Suppressor macrophage treated with lipopolysaccharide for 1 hour (primary cell): ENCODE measurements at regions not wholly inside any gene's neighbourhood (a gene's known extent, or its start where the extent isn't known, plus 50 kb on each side); places are given as distances from the start of the nearest gene placed in this dataset.
A peak's percentile ranks its signal among the peaks of the same experiment; 100 is the strongest.
"Not testable (repeated sequence)": the region's sequence is repeated elsewhere in the genome, so short reads cannot be mapped to it uniquely, and the experiment has no call there.

Source experiments
- DNase-seq, 3 donors: peaks; one replicate each; pipeline ENCODE4 v3.0.0-alpha.2; 2020 to 2022

- no peak for DNase-seq
Observed at GRCh38 chr2:129189617-129190319, 789.7 kb upstream of the RAB6C start.

- DNase-seq = no peak
Observed at GRCh38 chr2:129190494-129190893, 789.0 kb upstream of the RAB6C start.

- no peak for DNase-seq
Observed at GRCh38 chr2:129191530-129191929, 787.9 kb upstream of the RAB6C start.

GRCh38 chr2:129192117-129192516 is 787.3 kb upstream of the RAB6C start:
- peak in 1 of 3 donors; percentile 3 for DNase-seq

GRCh38 chr2:129192841-129193253 is 786.6 kb upstream of the RAB6C start:
- DNase-seq = no peak

GRCh38 chr2:129193961-129194360 is 785.5 kb upstream of the RAB6C start:
- no peak for DNase-seq

GRCh38 chr2:129199501-129199900 is 780.0 kb upstream of the RAB6C start:
- no peak for DNase-seq

- DNase-seq = no peak
Observed at GRCh38 chr2:129201696-129202095, 777.8 kb upstream of the RAB6C start.

GRCh38 chr2:129203331-129203730 is 776.1 kb upstream of the RAB6C start:
- DNase-seq = peak; percentile 6 to 68 (median 63)

GRCh38 chr2:129204581-129204980 is 774.9 kb upstream of the RAB6C start:
- not testable (repeated sequence) for DNase-seq

GRCh38 chr2:129205176-129205575 is 774.3 kb upstream of the RAB6C start:
- DNase-seq = no peak

- no peak for DNase-seq
Observed at GRCh38 chr2:129205766-129206165, 773.7 kb upstream of the RAB6C start.

- no peak for DNase-seq
Observed at GRCh38 chr2:129212299-129212958, 767.0 kb upstream of the RAB6C start.

- no peak for DNase-seq
Observed at GRCh38 chr2:129224022-129224421, 755.4 kb upstream of the RAB6C start.

- no peak for DNase-seq
Observed at GRCh38 chr2:129224486-129224885, 755.0 kb upstream of the RAB6C start.

- DNase-seq = no peak
Observed at GRCh38 chr2:129229196-129229595, 750.3 kb upstream of the RAB6C start.

GRCh38 chr2:129229830-129230441 is 749.5 kb upstream of the RAB6C start:
- DNase-seq = no peak

GRCh38 chr2:129231924-129232323 is 747.5 kb upstream of the RAB6C start:
- no peak for DNase-seq

GRCh38 chr2:129233166-129233565 is 746.3 kb upstream of the RAB6C start:
- DNase-seq = no peak

GRCh38 chr2:129233751-129234406 is 745.6 kb upstream of the RAB6C start:
- DNase-seq = no peak

GRCh38 chr2:129236601-129237000 is 742.9 kb upstream of the RAB6C start:
- DNase-seq = no peak

GRCh38 chr2:129237966-129238725 is 741.3 kb upstream of the RAB6C start:
- no peak for DNase-seq

GRCh38 chr2:129239141-129239540 is 740.3 kb upstream of the RAB6C start:
- no peak for DNase-seq
